ENCODE measurements at regions not wholly inside any gene's neighbourhood (a gene's known extent, or its start where the extent isn't known, plus 50 kb on each side); places are given as distances from the start of the nearest gene placed in this dataset.
"Not testable (repeated sequence)": the region's sequence is repeated elsewhere in the genome, so short reads cannot be mapped to it uniquely, and the experiment has no call there.

- Mint-ChIP-seq H3K27me3 (ENCODE audit: low read depth) (peaks cover 36% of the 10 kb centered on the region), H3K4me3 (no peak overlapping the region), H3K36me3 (no peaks in the 10 kb centered on the region), H3K4me1 (no peaks in the 10 kb centered on the region), H3K9me3 (peaks cover 4% of the 10 kb centered on the region), H3K27ac (no peak overlapping the region)
- DNase-seq (ENCODE audit: low spot score in 2 of 2, unreplicated experiment in 2 of 2) = no peak
- no peak for TF ChIP-seq CTCF (IDR thresholded peaks at IDR 0.05; ENCODE audit: unreplicated experiment)
Measured at GRCh38 chr5:37916525-37916924, 76.7 kb upstream of the GDNF start.

GRCh38 chr5:37915097-37915736 lies 75.4 kb upstream of the GDNF start:
- no peaks in the 10 kb centered on the region for H3K9me3 Mint-ChIP-seq
- no peaks in the 10 kb centered on the region for H3K36me3 Mint-ChIP-seq
- no peak for TF ChIP-seq CTCF (IDR thresholded peaks at IDR 0.05; ENCODE audit: unreplicated experiment)
- H3K4me1 Mint-ChIP-seq = no peaks in the 10 kb centered on the region
- H3K27me3 Mint-ChIP-seq (ENCODE audit: low read depth) = peaks cover 45% of the 10 kb centered on the region
- no peak for DNase-seq (ENCODE audit: low spot score in 2 of 2, unreplicated experiment in 2 of 2)
- no peak overlapping the region for H3K27ac Mint-ChIP-seq
- H3K4me3 Mint-ChIP-seq = no peak overlapping the region

- not testable (repeated sequence) for H3K4me3 Mint-ChIP-seq; H3K9me3 Mint-ChIP-seq; H3K27ac Mint-ChIP-seq; H3K36me3 Mint-ChIP-seq; DNase-seq (ENCODE audit: low spot score in 2 of 2, unreplicated experiment in 2 of 2); H3K4me1 Mint-ChIP-seq
- peaks cover 29% of the 10 kb centered on the region for H3K27me3 Mint-ChIP-seq (ENCODE audit: low read depth)
Measured at GRCh38 chr5:37909610-37910266, 69.9 kb upstream of the GDNF start.

DNA sequence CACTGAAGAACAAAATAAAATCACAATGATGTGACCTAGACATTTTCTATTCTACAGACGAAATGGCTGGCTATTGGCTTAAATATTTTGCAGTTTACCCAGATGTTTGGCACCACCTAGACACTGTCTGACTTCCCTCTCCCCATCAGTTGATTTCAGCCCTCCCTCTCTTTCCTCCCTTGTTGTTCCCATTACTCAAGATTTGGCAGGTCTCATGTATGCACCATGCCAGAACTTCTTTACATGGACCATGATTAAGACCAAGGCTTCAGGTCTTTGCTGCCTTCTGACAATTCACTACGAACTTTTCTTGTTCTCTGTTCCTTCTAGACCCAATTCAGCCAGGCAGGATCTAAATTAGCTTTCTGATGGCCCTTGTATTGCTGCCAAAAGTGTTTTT lies 66.6 kb upstream of the GDNF start:
- no peak for DNase-seq (ENCODE audit: low spot score in 2 of 2, unreplicated experiment in 2 of 2)

GRCh38 chr5:37905230-37905629 lies 65.4 kb upstream of the GDNF start:
- DNase-seq (ENCODE audit: low spot score in 2 of 2, unreplicated experiment in 2 of 2) = no peak
- Mint-ChIP-seq H3K27me3 (ENCODE audit: low read depth) (peaks cover 10% of the 10 kb centered on the region), H3K36me3 (no peaks in the 10 kb centered on the region), H3K9me3 (peaks cover 13% of the 10 kb centered on the region), H3K4me3 (no peak overlapping the region), H3K4me1 (no peaks in the 10 kb centered on the region), H3K27ac (no peak overlapping the region)
- TF ChIP-seq CTCF (IDR thresholded peaks at IDR 0.05; ENCODE audit: unreplicated experiment) = no peak

More for the DNA sequence above, 66.6 kb upstream of the GDNF start:
- Mint-ChIP-seq H3K4me1 (no peaks in the 10 kb centered on the region), H3K27ac (no peak overlapping the region), H3K36me3 (no peaks in the 10 kb centered on the region), H3K9me3 (peaks cover 13% of the 10 kb centered on the region), H3K4me3 (no peak overlapping the region), H3K27me3 (ENCODE audit: low read depth) (peaks cover 21% of the 10 kb centered on the region)
- TF ChIP-seq CTCF (IDR thresholded peaks at IDR 0.05; ENCODE audit: unreplicated experiment) = no peak

- TF ChIP-seq CTCF (IDR thresholded peaks at IDR 0.05; ENCODE audit: unreplicated experiment) = no peak
- Mint-ChIP-seq H3K4me1 (no peaks in the 10 kb centered on the region), H3K9me3 (peaks cover 13% of the 10 kb centered on the region), H3K27me3 (ENCODE audit: low read depth) (peaks cover 10% of the 10 kb centered on the region), H3K27ac (no peak overlapping the region), H3K36me3 (no peaks in the 10 kb centered on the region), H3K4me3 (no peak overlapping the region)
- no peak for DNase-seq (ENCODE audit: low spot score in 2 of 2, unreplicated experiment in 2 of 2)
Measured at GRCh38 chr5:37902323-37902722, 62.5 kb upstream of the GDNF start.

Data from mesothelial cell of epicardium (in vitro differentiated cells).